ENCODE measurements at regions not wholly inside any gene's neighbourhood (a gene's known extent, or its start where the extent isn't known, plus 50 kb on each side); places are given as distances from the start of the nearest gene placed in this dataset.
"Not testable (repeated sequence)": the region's sequence is repeated elsewhere in the genome, so short reads cannot be mapped to it uniquely, and the experiment has no call there.

GRCh38 chr19:30066781-30067759, 125.0 kb downstream of the URI1 start:
- ChIA-PET POLR2A (no interaction called here), CTCF (no interaction called here)
- no peaks in the 10 kb centered on the region for H3K4me1 Mint-ChIP-seq
- no peaks in the 10 kb centered on the region for H3K27me3 Mint-ChIP-seq
- peaks cover 2% of the 10 kb centered on the region for H3K9me3 Mint-ChIP-seq
- H3K36me3 Mint-ChIP-seq (ENCODE audit: low read depth), result no peaks in the 10 kb centered on the region
- intact Hi-C loops (cut with micrococcal nuclease), result no loop called here
- DNase-seq, result no peak
- TF ChIP-seq, protein P1, sequence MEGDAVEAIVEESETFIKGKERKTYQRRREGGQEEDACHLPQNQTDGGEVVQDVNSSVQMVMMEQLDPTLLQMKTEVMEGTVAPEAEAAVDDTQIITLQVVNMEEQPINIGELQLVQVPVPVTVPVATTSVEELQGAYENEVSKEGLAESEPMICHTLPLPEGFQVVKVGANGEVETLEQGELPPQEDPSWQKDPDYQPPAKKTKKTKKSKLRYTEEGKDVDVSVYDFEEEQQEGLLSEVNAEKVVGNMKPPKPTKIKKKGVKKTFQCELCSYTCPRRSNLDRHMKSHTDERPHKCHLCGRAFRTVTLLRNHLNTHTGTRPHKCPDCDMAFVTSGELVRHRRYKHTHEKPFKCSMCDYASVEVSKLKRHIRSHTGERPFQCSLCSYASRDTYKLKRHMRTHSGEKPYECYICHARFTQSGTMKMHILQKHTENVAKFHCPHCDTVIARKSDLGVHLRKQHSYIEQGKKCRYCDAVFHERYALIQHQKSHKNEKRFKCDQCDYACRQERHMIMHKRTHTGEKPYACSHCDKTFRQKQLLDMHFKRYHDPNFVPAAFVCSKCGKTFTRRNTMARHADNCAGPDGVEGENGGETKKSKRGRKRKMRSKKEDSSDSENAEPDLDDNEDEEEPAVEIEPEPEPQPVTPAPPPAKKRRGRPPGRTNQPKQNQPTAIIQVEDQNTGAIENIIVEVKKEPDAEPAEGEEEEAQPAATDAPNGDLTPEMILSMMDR (IDR thresholded peaks at IDR 0.05), result no peak
- H3K27ac Mint-ChIP-seq, result no peak overlapping the region
- ATAC-seq (ENCODE audit: low read depth), result no peak
- H3K4me3 Mint-ChIP-seq, result no peak overlapping the region

GRCh38 chr19:30067956-30068506, 126.0 kb downstream of the URI1 start:
- H3K4me1 Mint-ChIP-seq; intact Hi-C loops (cut with micrococcal nuclease); H3K36me3 Mint-ChIP-seq (ENCODE audit: low read depth); POLR2A ChIA-PET; H3K27me3 Mint-ChIP-seq; ATAC-seq (ENCODE audit: low read depth); DNase-seq; H3K27ac Mint-ChIP-seq; H3K4me3 Mint-ChIP-seq; CTCF ChIA-PET; H3K9me3 Mint-ChIP-seq: not testable (repeated sequence)

GRCh38 chr19:30068528-30069395, 126.7 kb downstream of the URI1 start:
- CTCF ChIA-PET, result no interaction called here
- Mint-ChIP-seq H3K9me3 (peaks cover 2% of the 10 kb centered on the region), H3K4me1 (no peaks in the 10 kb centered on the region), H3K4me3 (no peak overlapping the region), H3K36me3 (ENCODE audit: low read depth) (no peaks in the 10 kb centered on the region), H3K27me3 (no peaks in the 10 kb centered on the region), H3K27ac (no peak overlapping the region)
- DNase-seq (no peak), ATAC-seq (ENCODE audit: low read depth) (no peak)
- TF ChIP-seq, protein P1 (IDR thresholded peaks at IDR 0.05), result no peak
- POLR2A ChIA-PET, result no interaction called here
- intact Hi-C loops (cut with micrococcal nuclease), result no loop called here

- DNase-seq (no peak), ATAC-seq (ENCODE audit: low read depth) (no peak)
- no peaks in the 10 kb centered on the region for H3K4me1 Mint-ChIP-seq
- CTCF ChIA-PET, result no interaction called here
- no peaks in the 10 kb centered on the region for H3K27me3 Mint-ChIP-seq
- no peak overlapping the region for H3K27ac Mint-ChIP-seq
- H3K4me3 Mint-ChIP-seq, result no peak overlapping the region
- TF ChIP-seq, protein P1 (IDR thresholded peaks at IDR 0.05), result no peak
- H3K36me3 Mint-ChIP-seq (ENCODE audit: low read depth), result no peaks in the 10 kb centered on the region
- peaks cover 2% of the 10 kb centered on the region for H3K9me3 Mint-ChIP-seq
- intact Hi-C loops (cut with micrococcal nuclease), result no loop called here
- POLR2A ChIA-PET, result no interaction called here
These were observed 127.6 kb downstream of the URI1 start for GRCh38 chr19:30069535-30070197.

DNA sequence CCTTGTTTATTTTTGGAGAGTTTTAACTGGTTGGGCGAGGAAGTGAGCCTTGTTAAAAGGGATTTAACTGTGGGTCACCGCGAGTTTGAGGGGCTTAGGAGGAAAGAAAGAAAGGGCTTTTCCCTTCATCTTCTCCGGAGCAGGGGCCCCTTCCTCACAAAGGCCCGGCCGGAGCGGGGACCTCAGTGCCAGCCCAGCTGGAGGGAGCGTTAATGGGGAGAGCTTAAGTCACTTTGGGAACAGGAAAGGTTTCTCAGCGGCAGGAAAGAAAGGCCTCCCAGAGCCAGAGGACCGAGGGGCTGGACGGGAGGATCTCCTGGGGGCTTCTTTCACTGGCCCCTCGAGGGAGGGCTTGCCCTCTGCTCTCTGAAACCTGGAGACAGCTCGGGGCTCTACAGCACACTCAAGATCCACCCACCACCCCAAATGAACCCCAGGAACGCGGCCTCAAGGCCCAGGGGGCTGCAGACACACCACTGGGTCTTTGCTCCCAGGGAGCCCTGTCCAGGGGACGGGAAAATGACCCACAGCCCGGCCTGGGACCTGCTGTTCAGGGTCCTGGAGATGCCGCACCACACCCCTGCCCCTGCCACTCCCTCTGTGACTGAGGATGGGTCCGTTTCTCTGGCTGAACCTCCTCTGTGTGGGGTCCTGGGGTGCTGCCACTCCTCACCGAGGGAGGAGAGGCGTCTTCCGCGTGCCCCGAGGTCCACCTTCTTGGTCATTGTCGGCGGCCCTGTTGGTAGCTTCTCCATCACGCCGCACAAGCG, 128.3 kb downstream of the URI1 start:
- intact Hi-C loops (cut with micrococcal nuclease), result no loop called here
- H3K4me3 Mint-ChIP-seq, result no peak overlapping the region
- ChIA-PET POLR2A (no interaction called here), CTCF (no interaction called here)
- TF ChIP-seq, protein P1 (IDR thresholded peaks at IDR 0.05), result no peak
- DNase-seq (no peak), ATAC-seq (ENCODE audit: low read depth) (no peak)
- H3K27ac Mint-ChIP-seq, result no peak overlapping the region
- no peaks in the 10 kb centered on the region for H3K27me3 Mint-ChIP-seq
- H3K36me3 Mint-ChIP-seq (ENCODE audit: low read depth), result no peaks in the 10 kb centered on the region
- H3K9me3 Mint-ChIP-seq, result peaks cover under 1% of the 10 kb centered on the region
- H3K4me1 Mint-ChIP-seq, result no peaks in the 10 kb centered on the region
